Right atrium auricular region (tissue), 2 donors: ENCODE measurements at regions not wholly inside any gene's neighbourhood (a gene's known extent, or its start where the extent isn't known, plus 50 kb on each side); places are given as distances from the start of the nearest gene placed in this dataset.

Experiments used
- DNase-seq: peaks from one replicate; pipeline ENCODE4 v3.0.0-alpha.2; 2019; ENCODE audit warnings: low spot score
- H3K27ac ChIP-seq, 2 donors: fragments of 200-600 bp; sonication (generic); 1 replicate in 1 of 2; 2 replicates in 1 of 2; pipeline ENCODE4 v1.5.1; 2016 to 2019
- H3K27me3 ChIP-seq, 2 donors: fragments of 200-600 bp; sonication (generic); one replicate each; pipeline versions ENCODE4 v1.5.1 to v1.6.0; 2017 to 2019
- H3K36me3 ChIP-seq: fragments of 200-600 bp; sonication (generic); one replicate; pipeline ENCODE4 v1.5.1; 2016
- H3K4me1 ChIP-seq, 2 donors: fragments of 200-600 bp; sonication (generic); one replicate each; pipeline versions ENCODE4 v1.5.1 to v1.6.0; 2017 to 2019
- H3K4me3 ChIP-seq, 2 donors: fragments of 200-600 bp; sonication (generic); 1 replicate in 1 of 2; 2 replicates in 1 of 2; pipeline ENCODE4 v1.5.1; 2017 to 2019; ENCODE audit warnings: mild to moderate bottlenecking in 1 of 2, moderate library complexity in 1 of 2
- H3K9me3 ChIP-seq, 2 donors: fragments of 200-600 bp; sonication (generic); one replicate each; pipeline ENCODE4 v1.5.1; 2019
- CTCF ChIP-seq, 2 donors: fragments of 200-600 bp; sonication (generic); IDR thresholded peaks; one replicate each; pipeline ENCODE4 v1.5.1; 2019; ENCODE audit warnings: antibody characterized with exemption in 2 of 2

DNA sequence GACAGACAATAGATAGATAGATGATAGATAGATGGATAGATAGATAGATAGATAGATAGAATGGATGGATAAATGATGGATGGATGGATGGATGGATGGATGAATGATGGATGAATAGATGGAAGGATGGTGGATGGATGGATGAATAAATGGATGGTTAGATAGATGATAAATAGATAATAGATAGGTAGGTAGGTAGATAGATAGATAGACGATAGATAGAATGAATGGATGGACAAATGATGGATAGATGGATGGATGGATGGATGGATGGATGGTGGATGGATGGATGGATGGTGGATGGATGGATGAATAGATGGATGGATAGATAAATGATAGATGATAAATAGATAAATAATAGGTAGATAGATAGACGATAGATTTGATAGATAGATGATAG, 287.4 kb downstream of the CRLF2 start:
- Histone ChIP-seq H3K36me3 (no peaks in the 10 kb centered on the region), H3K27me3 (no peaks in the 10 kb centered on the region), H3K9me3 (no peaks in the 10 kb centered on the region), H3K4me3 (no peak overlapping the region), H3K27ac (no peak overlapping the region), H3K4me1 (no peaks in the 10 kb centered on the region)
- no peak for DNase-seq
- no peak for TF ChIP-seq CTCF (IDR thresholded peaks at IDR 0.05)

DNA sequence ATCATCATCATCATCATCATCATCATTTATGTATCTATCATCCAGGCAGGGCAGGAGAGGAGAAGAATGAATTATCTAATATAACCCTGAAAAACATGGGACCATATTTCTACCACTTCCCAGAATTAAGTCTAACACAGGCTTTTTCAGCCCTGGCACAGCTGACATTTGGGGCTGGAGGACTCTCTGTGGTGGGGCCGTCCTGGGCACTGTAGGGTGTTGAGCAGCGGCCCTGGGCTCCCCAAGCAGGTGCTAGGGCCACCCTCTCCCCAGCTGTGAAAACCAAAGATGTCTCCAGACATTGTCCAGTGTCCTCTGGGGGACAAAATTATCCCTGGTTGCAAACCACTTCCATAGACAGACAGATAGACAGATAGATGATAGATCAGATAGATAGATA, 288.4 kb downstream of the CRLF2 start:
- no peak overlapping the region for H3K27ac ChIP-seq
- no peaks in the 10 kb centered on the region for H3K27me3 ChIP-seq
- no peak for TF ChIP-seq CTCF (IDR thresholded peaks at IDR 0.05)
- no peak overlapping the region for H3K4me3 ChIP-seq
- no peak for DNase-seq
- H3K9me3 ChIP-seq = no peaks in the 10 kb centered on the region
- H3K4me1 ChIP-seq = no peaks in the 10 kb centered on the region
- H3K36me3 ChIP-seq = no peaks in the 10 kb centered on the region

DNA sequence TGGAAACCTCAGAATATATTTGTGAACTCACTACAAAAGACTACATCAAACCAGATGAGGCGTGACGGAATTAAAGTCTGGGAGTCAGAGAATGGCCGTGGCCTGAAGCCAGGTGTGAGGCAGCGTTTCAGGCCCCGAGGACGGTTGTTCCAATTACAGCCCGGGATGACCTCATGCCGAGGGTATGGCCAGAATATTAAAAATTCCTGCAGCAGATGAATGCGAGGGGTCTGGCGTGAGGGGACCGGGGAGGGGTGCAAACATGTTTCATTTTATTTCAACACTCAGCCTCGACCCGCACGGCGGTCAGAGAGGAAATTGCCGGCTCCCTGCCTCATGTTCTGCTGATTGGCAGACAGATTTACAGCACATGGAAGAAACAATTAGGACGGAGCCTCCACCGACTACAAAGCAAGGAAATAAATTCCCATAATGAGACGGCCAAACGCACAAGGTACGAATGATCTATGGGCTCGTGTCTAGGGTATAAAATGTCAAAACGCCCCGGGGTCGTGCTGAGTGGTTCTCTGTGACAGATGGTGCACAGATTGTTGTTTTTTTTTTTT, 289.7 kb downstream of the SHOX start:
- H3K4me3 ChIP-seq = no peak overlapping the region
- H3K27me3 ChIP-seq = no peaks in the 10 kb centered on the region
- no peaks in the 10 kb centered on the region for H3K9me3 ChIP-seq
- no peak for TF ChIP-seq CTCF (IDR thresholded peaks at IDR 0.05)
- no peak for DNase-seq
- H3K27ac ChIP-seq = no peak overlapping the region
- no peaks in the 10 kb centered on the region for H3K36me3 ChIP-seq
- no peaks in the 10 kb centered on the region for H3K4me1 ChIP-seq

DNA sequence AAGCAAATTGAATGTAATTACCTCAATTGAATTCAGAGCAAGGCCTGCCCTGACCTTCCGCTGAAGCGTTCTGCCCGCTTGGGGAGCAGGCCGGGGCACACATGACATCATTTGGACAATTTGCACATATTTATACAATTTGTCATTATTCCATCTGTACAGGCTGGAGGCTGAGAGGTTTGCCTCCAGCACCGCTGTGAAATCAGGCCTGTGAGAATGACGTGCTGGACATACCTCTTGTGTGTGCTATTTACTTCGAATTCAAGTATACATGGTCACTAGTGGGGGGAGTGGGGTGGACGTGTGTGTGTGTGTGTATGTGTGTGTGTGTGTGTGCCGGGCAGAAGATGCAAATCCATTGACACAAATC, 285.6 kb downstream of the SHOX start:
- no peaks in the 10 kb centered on the region for H3K9me3 ChIP-seq
- no peak overlapping the region for H3K27ac ChIP-seq
- no peaks in the 10 kb centered on the region for H3K4me1 ChIP-seq
- DNase-seq = no peak
- no peak overlapping the region for H3K4me3 ChIP-seq
- no peak for TF ChIP-seq CTCF (IDR thresholded peaks at IDR 0.05)
- no peaks in the 10 kb centered on the region for H3K36me3 ChIP-seq
- no peaks in the 10 kb centered on the region for H3K27me3 ChIP-seq

GRCh38 chrX:915427-916229, 285.0 kb downstream of the SHOX start:
- no peaks in the 10 kb centered on the region for H3K4me1 ChIP-seq
- H3K27me3 ChIP-seq = no peaks in the 10 kb centered on the region
- no peak overlapping the region for H3K27ac ChIP-seq
- no peaks in the 10 kb centered on the region for H3K9me3 ChIP-seq
- H3K4me3 ChIP-seq = no peak overlapping the region
- TF ChIP-seq CTCF (IDR thresholded peaks at IDR 0.05) = no peak
- DNase-seq = no peak
- no peaks in the 10 kb centered on the region for H3K36me3 ChIP-seq

GRCh38 chrX:914206-914605, 283.6 kb downstream of the SHOX start:
- no peaks in the 10 kb centered on the region for H3K4me1 ChIP-seq
- no peak for TF ChIP-seq CTCF (IDR thresholded peaks at IDR 0.05)
- H3K27me3 ChIP-seq = no peaks in the 10 kb centered on the region
- DNase-seq = no peak
- no peaks in the 10 kb centered on the region for H3K9me3 ChIP-seq
- no peak overlapping the region for H3K4me3 ChIP-seq
- H3K27ac ChIP-seq = no peak overlapping the region
- no peaks in the 10 kb centered on the region for H3K36me3 ChIP-seq
